ENCODE measurements at regions not wholly inside any gene's neighbourhood (a gene's known extent, or its start where the extent isn't known, plus 50 kb on each side); places are given as distances from the start of the nearest gene placed in this dataset.

DNA sequence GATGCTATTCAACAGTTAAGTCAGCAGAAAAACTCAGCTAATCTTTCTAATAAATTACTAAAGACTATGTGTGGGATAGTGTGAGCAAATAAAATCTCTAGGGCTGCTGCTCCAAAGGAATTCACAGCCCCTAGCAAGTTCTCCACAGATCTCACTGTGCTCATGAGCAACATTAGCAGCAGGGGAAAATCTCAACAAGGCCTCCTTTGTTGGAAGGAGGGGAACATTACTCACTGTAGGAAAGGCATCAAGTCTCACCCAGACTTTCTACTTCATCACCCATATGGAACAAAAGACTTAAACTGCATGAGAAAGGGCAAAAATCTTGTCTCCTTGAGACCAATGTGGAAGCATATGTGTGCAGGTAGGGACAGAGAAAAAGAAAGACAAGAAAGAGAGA, 726.4 kb upstream of the SLC35B3 start:
- Mint-ChIP-seq H3K27ac (no peak overlapping the region), H3K36me3 (no peaks in the 10 kb centered on the region), H3K27me3 (ENCODE audit: low read depth in 3 of 3) (peaks cover 0 to 1% (median 0%) of the 10 kb centered on the region in 3 donors), H3K4me1 (no peaks in the 10 kb centered on the region), H3K4me3 (no peak overlapping the region), H3K9me3 (peaks cover 0 to 12% (median 7%) of the 10 kb centered on the region in 7 donors)
- H3K79me2 ChIP-seq (ENCODE audit: insufficient read depth, low read length): no peaks in the 10 kb centered on the region
- TF ChIP-seq, protein P1, sequence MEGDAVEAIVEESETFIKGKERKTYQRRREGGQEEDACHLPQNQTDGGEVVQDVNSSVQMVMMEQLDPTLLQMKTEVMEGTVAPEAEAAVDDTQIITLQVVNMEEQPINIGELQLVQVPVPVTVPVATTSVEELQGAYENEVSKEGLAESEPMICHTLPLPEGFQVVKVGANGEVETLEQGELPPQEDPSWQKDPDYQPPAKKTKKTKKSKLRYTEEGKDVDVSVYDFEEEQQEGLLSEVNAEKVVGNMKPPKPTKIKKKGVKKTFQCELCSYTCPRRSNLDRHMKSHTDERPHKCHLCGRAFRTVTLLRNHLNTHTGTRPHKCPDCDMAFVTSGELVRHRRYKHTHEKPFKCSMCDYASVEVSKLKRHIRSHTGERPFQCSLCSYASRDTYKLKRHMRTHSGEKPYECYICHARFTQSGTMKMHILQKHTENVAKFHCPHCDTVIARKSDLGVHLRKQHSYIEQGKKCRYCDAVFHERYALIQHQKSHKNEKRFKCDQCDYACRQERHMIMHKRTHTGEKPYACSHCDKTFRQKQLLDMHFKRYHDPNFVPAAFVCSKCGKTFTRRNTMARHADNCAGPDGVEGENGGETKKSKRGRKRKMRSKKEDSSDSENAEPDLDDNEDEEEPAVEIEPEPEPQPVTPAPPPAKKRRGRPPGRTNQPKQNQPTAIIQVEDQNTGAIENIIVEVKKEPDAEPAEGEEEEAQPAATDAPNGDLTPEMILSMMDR (IDR thresholded peaks at IDR 0.05): no peak
- H4K20me1 ChIP-seq (ENCODE audit: insufficient read depth, low read length): no peaks in the 10 kb centered on the region
- no peak overlapping the region for H3K9ac ChIP-seq (ENCODE audit: insufficient read depth, low read length, poor library complexity, severe bottlenecking)
- H3K9me3 ChIP-seq (replicated peaks in 1 of 2; ENCODE audit: control insufficient read depth in 1 of 2, insufficient read depth in 1 of 2, low read length in 2 of 2): peaks cover 7 to 8% of the 10 kb centered on the region in 2 donors
- H3K27me3 ChIP-seq (ENCODE audit: control insufficient read depth in 2 of 2, insufficient read depth in 2 of 2, low read length in 2 of 2): no peaks in the 10 kb centered on the region
- no peak overlapping the region for H3K27ac ChIP-seq (ENCODE audit: low read depth in 1 of 2, low read length in 2 of 2)
- H3K36me3 ChIP-seq (replicated peaks in 1 of 2; ENCODE audit: control insufficient read depth in 1 of 2, insufficient read depth in 2 of 2, low read length in 2 of 2): no peaks in the 10 kb centered on the region
- H3K4me3 ChIP-seq (replicated peaks in 1 of 3; ENCODE audit: low read depth in 2 of 3, low read length in 3 of 3): no peak overlapping the region
- no peaks in the 10 kb centered on the region for H3K4me1 ChIP-seq (ENCODE audit: control insufficient read depth in 1 of 2, insufficient read depth in 2 of 2, low read length in 2 of 2)
- H3K4me2 ChIP-seq (replicated peaks; ENCODE audit: extremely low read depth, low read length, poor library complexity, severe bottlenecking): no peak overlapping the region
- H2AFZ ChIP-seq (ENCODE audit: insufficient read depth, low read depth, low read length, poor library complexity, severe bottlenecking): no peak overlapping the region
- intact Hi-C loops (cut with micrococcal nuclease): no loop called here
- no peak for DNase-seq

DNA sequence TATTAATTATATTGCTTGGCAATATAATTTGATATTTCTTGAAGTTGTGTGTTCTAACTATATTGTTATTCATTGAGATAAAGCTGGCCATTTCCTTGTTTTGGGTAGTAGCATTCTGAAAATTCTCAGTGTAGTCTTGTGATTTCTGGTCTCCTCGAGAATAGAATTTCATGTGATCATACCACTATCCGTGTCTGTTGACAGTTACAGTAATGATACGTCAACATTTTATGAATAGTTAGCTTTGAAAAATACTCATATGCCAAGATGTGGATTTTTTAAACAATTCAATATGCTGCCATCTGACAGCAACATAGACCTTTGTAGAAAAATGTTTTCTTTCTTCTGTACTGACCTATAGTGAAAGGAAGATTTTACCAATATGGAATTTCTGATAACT, 723.7 kb upstream of the SLC35B3 start:
- no peak for DNase-seq
- no peaks in the 10 kb centered on the region for H3K4me1 Mint-ChIP-seq
- no peak overlapping the region for H3K27ac Mint-ChIP-seq
- Histone ChIP-seq H4K20me1 (ENCODE audit: insufficient read depth, low read length) (no peaks in the 10 kb centered on the region), H3K4me1 (ENCODE audit: control insufficient read depth in 1 of 2, insufficient read depth in 2 of 2, low read length in 2 of 2) (no peaks in the 10 kb centered on the region), H3K27ac (ENCODE audit: low read depth in 1 of 2, low read length in 2 of 2) (no peak overlapping the region), H3K36me3 (replicated peaks in 1 of 2; ENCODE audit: control insufficient read depth in 1 of 2, insufficient read depth in 2 of 2, low read length in 2 of 2) (no peaks in the 10 kb centered on the region), H3K9me3 (replicated peaks in 1 of 2; ENCODE audit: control insufficient read depth in 1 of 2, insufficient read depth in 1 of 2, low read length in 2 of 2) (peaks cover 7 to 8% of the 10 kb centered on the region in 2 donors), H3K4me2 (replicated peaks; ENCODE audit: extremely low read depth, low read length, poor library complexity, severe bottlenecking) (no peak overlapping the region), H2AFZ (ENCODE audit: insufficient read depth, low read depth, low read length, poor library complexity, severe bottlenecking) (no peak overlapping the region), H3K9ac (ENCODE audit: insufficient read depth, low read length, poor library complexity, severe bottlenecking) (no peak overlapping the region), H3K4me3 (replicated peaks in 1 of 3; ENCODE audit: low read depth in 2 of 3, low read length in 3 of 3) (no peak overlapping the region), H3K27me3 (ENCODE audit: control insufficient read depth in 2 of 2, insufficient read depth in 2 of 2, low read length in 2 of 2) (no peaks in the 10 kb centered on the region), H3K79me2 (ENCODE audit: insufficient read depth, low read length) (no peaks in the 10 kb centered on the region)
- H3K36me3 Mint-ChIP-seq: no peaks in the 10 kb centered on the region
- intact Hi-C loops (cut with micrococcal nuclease): no loop called here
- WGBS (ENCODE audit: insufficient coverage): no CpG with 5 or more reads among the region's 3 CpGs
- H3K9me3 Mint-ChIP-seq: peaks cover 0 to 12% (median 7%) of the 10 kb centered on the region in 7 donors
- TF ChIP-seq, protein P1 (IDR thresholded peaks at IDR 0.05): no peak
- H3K27me3 Mint-ChIP-seq (ENCODE audit: low read depth in 3 of 3): peaks cover 0 to 1% (median 0%) of the 10 kb centered on the region in 3 donors
- no peak overlapping the region for H3K4me3 Mint-ChIP-seq
